Dedifferentiated amniotic fluid mesenchymal stem cell (primary cell): ENCODE measurements at regions not wholly inside any gene's neighbourhood (a gene's known extent, or its start where the extent isn't known, plus 50 kb on each side); places are given as distances from the start of the nearest gene placed in this dataset.

Experiments
- DNase-seq: peaks from one replicate; pipeline ENCODE4 v3.0.0-alpha.2; 2016; ENCODE audit errors: extremely low spot score

DNA sequence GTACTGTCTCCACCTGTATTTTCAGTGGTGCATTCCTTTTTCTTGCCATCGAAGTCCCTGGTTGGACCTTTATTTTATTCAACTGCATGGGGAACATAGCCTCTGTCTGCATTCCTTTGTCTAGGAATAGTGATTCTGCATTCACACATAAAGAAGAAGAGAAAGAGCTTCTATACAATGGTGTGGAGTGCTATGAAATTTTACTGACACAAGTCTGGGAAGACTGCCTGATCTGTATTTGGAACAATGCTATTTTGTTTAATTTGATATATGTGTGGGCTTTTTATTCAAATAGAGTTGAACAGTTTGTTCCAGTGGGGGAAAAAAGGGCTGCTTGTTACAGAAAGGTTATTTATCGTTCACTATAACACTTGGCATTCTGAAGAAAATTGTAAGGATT is 375.7 kb upstream of the POU3F2 start:
- DNase-seq = no peak

DNA sequence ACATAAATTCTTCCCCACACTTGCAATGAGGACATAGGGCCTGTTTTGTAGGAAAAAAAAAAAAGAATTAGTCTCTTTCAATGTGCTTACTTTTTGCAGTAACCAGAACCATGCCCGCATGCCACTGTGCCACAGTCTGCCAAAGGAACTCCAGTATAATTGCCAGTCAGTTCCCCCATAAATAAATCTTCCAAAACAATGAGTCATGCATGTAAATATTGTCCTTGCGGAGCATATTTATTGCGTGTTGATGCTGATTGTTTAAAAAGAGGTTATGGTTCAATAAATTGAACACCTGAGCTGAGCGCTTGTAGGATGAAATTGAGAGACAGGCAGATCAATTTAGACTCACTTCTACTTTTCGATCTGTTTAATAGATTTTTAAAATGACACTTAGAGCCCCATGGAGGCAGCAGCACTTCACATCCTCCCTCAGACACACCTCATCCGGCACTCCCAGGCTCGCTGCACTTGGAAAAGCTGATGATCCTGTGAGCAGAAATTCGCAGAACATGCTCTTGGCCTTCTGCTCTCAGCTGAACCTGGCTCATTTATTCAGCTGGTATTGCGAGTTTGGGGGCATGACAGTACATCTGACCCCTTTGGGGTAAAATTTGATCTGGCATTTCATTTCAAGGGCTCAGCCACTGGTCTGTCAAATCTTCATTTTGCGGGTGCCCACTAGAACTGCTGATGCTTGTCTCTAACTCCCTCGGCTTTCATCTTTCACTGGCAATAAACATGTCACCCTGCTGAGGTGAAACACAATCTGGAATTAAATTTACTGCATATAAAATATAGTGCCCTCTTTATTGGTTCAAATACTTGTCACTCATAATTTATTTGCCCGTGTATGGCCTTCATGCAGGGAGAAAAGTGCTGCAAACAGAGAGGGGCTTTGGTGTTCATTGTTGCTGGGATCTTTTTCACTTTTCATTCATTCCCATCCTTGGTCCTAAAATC is 371.1 kb upstream of the POU3F2 start:
- no peak for DNase-seq

- DNase-seq = no peak
These were observed 367.3 kb upstream of the POU3F2 start for GRCh38 chr6:98467091-98467490.

DNA sequence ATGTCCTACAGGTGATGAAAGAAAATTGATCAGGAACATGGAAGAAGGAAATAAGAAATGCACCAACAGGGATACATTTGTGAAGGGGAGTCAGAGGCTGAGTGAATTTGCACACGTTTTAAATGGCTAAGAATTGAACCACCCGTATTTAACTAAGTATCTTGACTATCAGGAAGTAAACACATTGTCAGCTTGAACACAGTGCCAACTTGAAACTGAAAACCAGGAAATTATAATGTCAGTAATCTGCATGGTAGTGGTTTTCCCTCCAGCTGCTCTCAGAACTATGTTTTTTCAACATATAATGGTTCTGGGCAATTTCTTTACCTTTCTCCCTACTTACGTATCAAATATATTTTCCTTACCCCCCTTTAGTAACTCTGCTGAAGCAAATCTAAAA is 366.5 kb upstream of the POU3F2 start:
- no peak for DNase-seq

- DNase-seq = no peak
These were observed 365.2 kb upstream of the POU3F2 start for GRCh38 chr6:98469141-98469540.

DNA sequence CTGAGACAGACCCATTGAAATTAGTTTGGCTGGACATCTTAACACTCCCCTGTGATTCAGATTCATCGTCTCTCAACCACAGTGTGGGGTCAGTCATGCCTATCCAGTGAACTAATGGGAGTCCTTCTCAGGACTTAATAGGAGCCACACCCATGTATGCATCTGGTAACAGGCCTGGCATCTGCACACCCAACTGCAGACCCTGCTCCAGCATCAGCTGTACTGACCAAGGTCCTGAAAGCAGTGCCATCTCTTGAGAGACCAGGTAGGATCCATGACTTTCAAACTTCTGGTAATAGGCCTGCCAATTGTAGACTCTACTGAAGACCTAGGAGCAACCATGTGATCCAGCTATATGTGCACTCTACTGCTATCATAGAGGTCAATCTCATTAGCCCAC is 363.6 kb upstream of the POU3F2 start:
- DNase-seq = no peak

DNA sequence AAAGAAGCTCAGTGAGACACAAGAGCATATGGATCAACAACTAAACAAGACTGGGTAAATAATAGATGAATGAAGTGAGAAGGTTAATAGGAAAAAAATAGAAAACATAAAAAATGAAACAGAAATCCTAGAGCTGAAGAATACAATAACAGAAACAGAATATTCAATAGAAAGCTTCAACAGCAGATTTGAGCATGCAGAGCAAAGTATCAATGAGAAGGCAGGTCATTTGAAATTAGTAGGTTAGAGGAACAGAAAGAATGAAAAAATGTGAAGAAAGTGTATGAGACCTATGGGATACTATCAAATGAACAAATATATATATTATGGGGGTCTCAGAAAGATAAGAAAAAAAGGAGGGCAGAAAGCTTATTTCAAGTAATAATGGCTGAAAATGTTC is 362.9 kb upstream of the POU3F2 start:
- no peak for DNase-seq

GRCh38 chr6:98477231-98477630 is 357.1 kb upstream of the POU3F2 start:
- no peak for DNase-seq

- DNase-seq = no peak
These were observed 349.7 kb upstream of the POU3F2 start for GRCh38 chr6:98484696-98485095.

- DNase-seq = no peak
These were observed 348.8 kb upstream of the POU3F2 start for GRCh38 chr6:98485593-98485992.

GRCh38 chr6:98486057-98486456 is 348.3 kb upstream of the POU3F2 start:
- DNase-seq = no peak

DNA sequence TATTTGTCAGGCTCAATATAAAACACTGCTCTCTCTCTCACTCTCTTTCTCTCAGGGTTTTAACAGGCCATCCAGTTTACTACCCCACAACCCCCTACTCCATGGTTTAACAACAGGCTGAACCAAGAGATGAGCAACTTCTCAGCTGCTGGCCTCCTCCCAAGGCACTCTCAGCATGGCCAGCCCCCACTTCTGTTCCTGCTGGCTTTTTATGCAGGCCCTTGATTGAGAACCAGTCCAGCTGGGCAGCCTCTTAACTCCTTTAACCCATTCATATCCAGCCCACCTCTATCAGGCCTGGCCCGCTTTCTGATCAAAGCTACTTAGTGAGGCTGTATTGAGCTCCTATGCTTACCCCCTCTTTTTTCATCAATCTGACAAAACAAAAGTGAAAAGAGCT is 346.8 kb upstream of the POU3F2 start:
- no peak for DNase-seq

DNA sequence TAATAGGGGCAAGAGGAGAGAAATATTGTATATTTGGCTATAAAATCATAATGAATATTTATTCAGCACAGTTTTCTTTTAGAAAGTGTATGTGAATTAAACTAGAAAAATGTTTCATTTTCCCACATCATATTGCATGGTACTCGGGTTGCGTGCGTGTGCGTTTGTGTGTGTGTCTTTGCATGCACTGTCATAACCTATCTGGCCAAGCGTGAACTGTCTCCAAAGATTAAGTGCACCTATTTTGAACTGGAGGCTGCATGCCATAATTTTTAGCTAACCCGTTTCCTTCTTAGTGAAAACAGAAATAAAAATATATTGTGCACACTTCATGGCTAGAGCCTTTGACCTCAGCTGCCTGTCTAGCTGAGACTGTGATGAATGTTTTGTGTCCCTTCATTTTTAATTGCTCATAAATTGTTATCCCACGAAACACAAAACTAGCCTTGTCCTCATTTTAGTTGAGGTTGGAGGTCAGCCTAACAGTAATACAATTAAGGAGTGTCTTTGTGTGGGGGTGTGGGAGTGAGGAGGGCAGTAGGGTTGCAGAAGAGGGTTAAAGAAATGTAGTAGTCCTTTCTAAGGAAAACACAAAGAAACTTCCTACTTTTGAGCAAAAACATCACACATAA is 336.1 kb upstream of the POU3F2 start:
- DNase-seq = no peak

- DNase-seq = no peak
These were observed 335.5 kb upstream of the POU3F2 start for GRCh38 chr6:98498866-98499265.

GRCh38 chr6:98514073-98514720 is 320.2 kb upstream of the POU3F2 start:
- DNase-seq = no peak

- no peak for DNase-seq
These were observed 319.6 kb upstream of the POU3F2 start for GRCh38 chr6:98514796-98515195.

- DNase-seq = no peak
These were observed 318.2 kb upstream of the POU3F2 start for GRCh38 chr6:98516206-98516605.

DNA sequence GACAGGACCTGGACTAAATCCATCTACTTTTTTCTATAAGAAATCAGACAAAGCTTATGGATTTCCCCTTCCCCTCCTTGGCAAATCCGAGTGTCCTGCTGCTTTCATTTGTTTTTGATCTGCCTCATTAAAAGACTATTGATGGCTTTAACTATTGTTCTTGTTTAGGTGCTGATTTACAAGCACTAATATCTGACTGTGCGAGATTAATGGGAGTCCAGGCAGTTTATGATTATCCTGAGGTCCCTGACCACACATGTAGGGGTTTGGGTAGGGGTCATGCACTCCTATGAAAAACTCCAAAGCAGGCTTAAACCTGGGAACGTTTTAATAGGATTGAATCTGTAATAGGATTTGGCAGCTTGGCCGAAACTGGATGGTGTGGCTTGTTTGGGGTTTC is 317.5 kb upstream of the POU3F2 start:
- DNase-seq = no peak

GRCh38 chr6:98525860-98526259 is 308.5 kb upstream of the POU3F2 start:
- DNase-seq = no peak

DNA sequence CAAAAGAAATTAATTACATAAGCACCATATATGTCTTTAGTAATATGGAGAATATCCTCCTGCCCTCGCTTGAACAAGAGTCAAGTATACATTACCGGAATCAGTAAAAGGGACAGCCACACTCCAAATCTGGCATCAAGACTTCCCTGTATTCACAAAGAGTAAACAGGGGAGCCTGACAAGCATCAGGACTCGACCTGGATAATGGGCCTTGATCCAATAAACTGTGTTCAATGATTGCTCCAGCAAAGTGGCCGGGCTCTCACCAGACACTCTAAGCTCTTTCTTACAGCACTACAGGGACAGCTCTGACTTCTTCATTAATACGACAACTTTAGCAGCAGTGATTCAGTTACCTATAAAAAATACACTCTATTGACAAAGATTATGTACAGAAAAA is 307.9 kb upstream of the POU3F2 start:
- no peak for DNase-seq

DNA sequence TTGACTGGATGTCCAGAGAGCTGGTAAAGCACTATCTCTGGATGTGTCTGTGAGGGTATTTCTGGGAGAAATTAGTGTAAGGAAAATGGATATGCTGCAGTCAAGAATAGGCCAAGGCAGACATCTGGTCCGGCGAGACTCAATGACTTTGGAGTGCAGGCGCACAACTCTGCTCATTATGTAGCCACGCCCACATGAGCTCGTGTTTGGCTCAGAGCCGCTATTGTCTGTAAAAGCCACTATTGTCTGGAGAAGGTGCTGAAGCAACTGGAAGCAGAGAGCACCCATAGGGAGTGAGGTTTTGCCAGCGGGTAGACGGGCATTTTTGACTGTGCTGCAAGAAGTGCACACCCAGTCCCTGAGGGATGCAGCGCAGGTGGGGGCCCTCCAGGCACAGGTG is 305.0 kb upstream of the POU3F2 start:
- DNase-seq = no peak

GRCh38 chr6:98530732-98531131 is 303.6 kb upstream of the POU3F2 start:
- no peak for DNase-seq

GRCh38 chr6:98532004-98532403 is 302.4 kb upstream of the POU3F2 start:
- DNase-seq = no peak
